ENCODE measurements at regions not wholly inside any gene's neighbourhood (a gene's known extent, or its start where the extent isn't known, plus 50 kb on each side); places are given as distances from the start of the nearest gene placed in this dataset.

- TF ChIP-seq EZH2 (IDR thresholded peaks at IDR 0.05) (no peak), CTCF (IDR thresholded peaks at IDR 0.05) (no peak), EZH2phosphoT487 (IDR thresholded peaks at IDR 0.05) (no peak)
Observed at GRCh38 chr17:14833201-14833785, 431.8 kb downstream of the PMP22 start.
